ENCODE measurements at regions not wholly inside any gene's neighbourhood (a gene's known extent, or its start where the extent isn't known, plus 50 kb on each side); places are given as distances from the start of the nearest gene placed in this dataset.
A peak's percentile ranks its signal among the peaks of the same experiment; 100 is the strongest.
"Not testable (repeated sequence)": the region's sequence is repeated elsewhere in the genome, so short reads cannot be mapped to it uniquely, and the experiment has no call there.

- Mint-ChIP-seq H3K9me3 (ENCODE audit: low read depth, unreplicated experiment) (no peaks in the 10 kb centered on the region), H3K36me3 (ENCODE audit: insufficient read depth, unreplicated experiment) (peaks cover 6% of the 10 kb centered on the region), H3K4me3 (ENCODE audit: low read depth, unreplicated experiment) (peak overlapping the region; percentile 20), H3K27me3 (ENCODE audit: unreplicated experiment) (no peaks in the 10 kb centered on the region), H3K27ac (ENCODE audit: unreplicated experiment) (peak overlapping the region; percentile 96), H3K4me1 (ENCODE audit: low read depth, unreplicated experiment) (peaks cover 44% of the 10 kb centered on the region)
- CTCF ChIA-PET = interaction anchor here (1.4 to 2.2 kb wide), 2 partner anchors 8 to 37 kb away, joined by 3 to 17 read pairs; no protein-coding TSS in a partner anchor
- no TSS peak for BruUV-seq (replicated peaks)
- TF ChIP-seq CTCF (IDR thresholded peaks at IDR 0.05; ENCODE audit: unreplicated experiment) = no peak
- DNase-seq = no peak
- intact Hi-C loops (cut with micrococcal nuclease; ENCODE audit: unreplicated experiment) = loop anchor here (5.0 kb wide), 1 partner anchor 83 kb away; no protein-coding TSS in a partner anchor
These were observed 182.9 kb upstream of the MAP1B start for GRCh38 chr5:71924325-71924724.

- no peaks in the 10 kb centered on the region for H3K27me3 Mint-ChIP-seq (ENCODE audit: unreplicated experiment)
- H3K36me3 Mint-ChIP-seq (ENCODE audit: insufficient read depth, unreplicated experiment) = peaks cover 6% of the 10 kb centered on the region
- peaks cover 44% of the 10 kb centered on the region for H3K4me1 Mint-ChIP-seq (ENCODE audit: low read depth, unreplicated experiment)
- H3K9me3 Mint-ChIP-seq (ENCODE audit: low read depth, unreplicated experiment) = no peaks in the 10 kb centered on the region
- intact Hi-C loops (cut with micrococcal nuclease; ENCODE audit: unreplicated experiment) = loop anchor here (5.0 kb wide), 1 partner anchor 82 kb away; no protein-coding TSS in a partner anchor
- DNase-seq = no peak
- H3K27ac Mint-ChIP-seq (ENCODE audit: unreplicated experiment) = peak overlapping the region; percentile 96
- CTCF ChIA-PET = interaction anchor here (1.4 kb wide), 1 partner anchor 37 kb away, joined by 3 read pairs; no protein-coding TSS in a partner anchor
- TF ChIP-seq CTCF (IDR thresholded peaks at IDR 0.05; ENCODE audit: unreplicated experiment) = no peak
- H3K4me3 Mint-ChIP-seq (ENCODE audit: low read depth, unreplicated experiment) = peak overlapping the region; percentile 20
- BruUV-seq (replicated peaks) = no TSS peak
These were observed 182.3 kb upstream of the MAP1B start for GRCh38 chr5:71924980-71925379.

- intact Hi-C loops (cut with micrococcal nuclease; ENCODE audit: unreplicated experiment) = no loop called here
These were observed 181.6 kb upstream of the MAP1B start for GRCh38 chr5:71925608-71926091.

GRCh38 chr5:71929003-71929402, 178.3 kb upstream of the MAP1B start:
- Mint-ChIP-seq H3K9me3 (ENCODE audit: low read depth, unreplicated experiment) (no peaks in the 10 kb centered on the region), H3K4me1 (ENCODE audit: low read depth, unreplicated experiment) (peaks cover 44% of the 10 kb centered on the region), H3K27ac (ENCODE audit: unreplicated experiment) (no peak overlapping the region), H3K36me3 (ENCODE audit: insufficient read depth, unreplicated experiment) (peaks cover 19% of the 10 kb centered on the region), H3K4me3 (ENCODE audit: low read depth, unreplicated experiment) (no peak overlapping the region), H3K27me3 (ENCODE audit: unreplicated experiment) (no peaks in the 10 kb centered on the region)
- TF ChIP-seq CTCF (IDR thresholded peaks at IDR 0.05; ENCODE audit: unreplicated experiment) = no peak
- intact Hi-C loops (cut with micrococcal nuclease; ENCODE audit: unreplicated experiment) = no loop called here
- CTCF ChIA-PET = no interaction called here
- BruUV-seq (replicated peaks) = no TSS peak
- no peak for DNase-seq

More at GRCh38 chr5:71925608-71926091, 181.6 kb upstream of the MAP1B start:
- peak overlapping the region; percentile 96 for H3K27ac Mint-ChIP-seq (ENCODE audit: unreplicated experiment)
- H3K4me1 Mint-ChIP-seq (ENCODE audit: low read depth, unreplicated experiment) = peaks cover 44% of the 10 kb centered on the region
- no TSS peak for BruUV-seq (replicated peaks)
- H3K36me3 Mint-ChIP-seq (ENCODE audit: insufficient read depth, unreplicated experiment) = peaks cover 6% of the 10 kb centered on the region
- H3K4me3 Mint-ChIP-seq (ENCODE audit: low read depth, unreplicated experiment) = no peak overlapping the region
- H3K9me3 Mint-ChIP-seq (ENCODE audit: low read depth, unreplicated experiment) = no peaks in the 10 kb centered on the region
- no peak for TF ChIP-seq CTCF (IDR thresholded peaks at IDR 0.05; ENCODE audit: unreplicated experiment)
- no peak for DNase-seq
- H3K27me3 Mint-ChIP-seq (ENCODE audit: unreplicated experiment) = no peaks in the 10 kb centered on the region
- CTCF ChIA-PET = interaction anchor here (1.4 kb wide), 1 partner anchor 38 kb away, joined by 3 read pairs; no protein-coding TSS in a partner anchor

- H3K4me3 Mint-ChIP-seq (ENCODE audit: low read depth, unreplicated experiment); DNase-seq; H3K27me3 Mint-ChIP-seq (ENCODE audit: unreplicated experiment); BruUV-seq (replicated peaks); H3K9me3 Mint-ChIP-seq (ENCODE audit: low read depth, unreplicated experiment); CTCF ChIA-PET: not testable (repeated sequence)
- Mint-ChIP-seq H3K27ac (ENCODE audit: unreplicated experiment) (peak overlapping the region; percentile 93), H3K4me1 (ENCODE audit: low read depth, unreplicated experiment) (peaks cover 28% of the 10 kb centered on the region), H3K36me3 (ENCODE audit: insufficient read depth, unreplicated experiment) (peaks cover 14% of the 10 kb centered on the region)
- intact Hi-C loops (cut with micrococcal nuclease; ENCODE audit: unreplicated experiment) = loop anchor here (5.0 to 10.0 kb wide), 2 partner anchors 137 to 174 kb away; partner anchors contain the start of gene MAP1B
These were observed 176.7 kb upstream of the MAP1B start for GRCh38 chr5:71930554-71930953.
